Neutrophil (primary cell): ENCODE measurements at regions not wholly inside any gene's neighbourhood (a gene's known extent, or its start where the extent isn't known, plus 50 kb on each side); places are given as distances from the start of the nearest gene placed in this dataset.

Experiments used
- H3K27ac ChIP-seq: fragments of 200-600 bp; sonication (generic); 2 replicates; pipeline ENCODE4 v1.5.1; 2016; ENCODE audit warnings: mild to moderate bottlenecking, moderate library complexity
- H3K27me3 ChIP-seq: fragments of 200-600 bp; sonication (generic); 2 replicates; pipeline ENCODE4 v1.6.0; 2016; ENCODE audit warnings: mild to moderate bottlenecking
- H3K36me3 ChIP-seq: fragments of 200-600 bp; sonication (generic); 2 replicates; pipeline ENCODE4 v1.5.1; 2017
- H3K4me1 ChIP-seq, 2 experiments: fragments of 200-600 bp in 1 of 2; sonication (generic) in 1 of 2; 1 replicate in 1 of 2; 2 replicates in 1 of 2; pipeline versions ENCODE4 v1.5.1 to v1.6.1; 2013 to 2016; ENCODE audit warnings: low read depth in 1 of 2, low read length in 1 of 2, mild to moderate bottlenecking in 1 of 2, moderate library complexity in 1 of 2; ENCODE audit not compliant: control insufficient read depth in 1 of 2, insufficient read depth in 1 of 2
- H3K4me3 ChIP-seq, 2 experiments: fragments of 200-600 bp in 1 of 2; sonication (generic) in 1 of 2; 1 replicate in 1 of 2; 2 replicates in 1 of 2; pipeline ENCODE4 v1.5.1; 2013 to 2016; ENCODE audit warnings: low read depth in 1 of 2, low read length in 1 of 2, mild to moderate bottlenecking in 1 of 2, moderate library complexity in 1 of 2
- H3K9me3 ChIP-seq: fragments of 200-600 bp; sonication (generic); 2 replicates; pipeline ENCODE4 v1.5.1; 2016
- CTCF ChIP-seq: fragments of 200-600 bp; sonication (generic); IDR thresholded peaks from 2 replicates; pipeline ENCODE4 v1.5.1; 2016; ENCODE audit warnings: antibody characterized with exemption

GRCh38 chr1:204763773-204764427 is 78.4 kb upstream of the LRRN2 start:
- H3K4me3 ChIP-seq = no peak overlapping the region
- peaks cover 81% of the 10 kb centered on the region for H3K27me3 ChIP-seq
- no peak for TF ChIP-seq CTCF
- H3K4me1 ChIP-seq = no peaks in the 10 kb centered on the region
- H3K9me3 ChIP-seq = no peaks in the 10 kb centered on the region
- no peaks in the 10 kb centered on the region for H3K36me3 ChIP-seq
- H3K27ac ChIP-seq = no peak overlapping the region

DNA sequence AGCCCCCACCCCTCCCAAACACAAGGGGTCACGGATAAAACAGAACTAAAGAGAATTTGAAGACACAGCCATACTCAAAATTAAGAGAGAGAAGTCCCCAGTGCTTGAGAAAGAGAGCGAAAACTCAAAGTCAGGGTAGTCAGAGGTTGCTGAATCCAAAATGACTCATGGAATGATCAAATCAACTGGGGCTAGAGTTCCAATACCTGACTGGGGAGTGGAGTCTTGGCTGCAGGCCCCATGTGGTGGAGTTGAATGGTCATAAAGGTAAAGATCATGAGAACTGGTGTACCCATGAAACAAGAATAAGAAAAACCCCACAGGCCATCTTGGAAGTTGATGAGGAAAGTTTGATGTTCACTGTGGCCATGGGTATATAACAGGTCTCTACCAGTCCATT is 84.5 kb upstream of the LRRN2 start:
- H3K27me3 ChIP-seq = peaks cover 82% of the 10 kb centered on the region
- TF ChIP-seq CTCF = no peak

DNA sequence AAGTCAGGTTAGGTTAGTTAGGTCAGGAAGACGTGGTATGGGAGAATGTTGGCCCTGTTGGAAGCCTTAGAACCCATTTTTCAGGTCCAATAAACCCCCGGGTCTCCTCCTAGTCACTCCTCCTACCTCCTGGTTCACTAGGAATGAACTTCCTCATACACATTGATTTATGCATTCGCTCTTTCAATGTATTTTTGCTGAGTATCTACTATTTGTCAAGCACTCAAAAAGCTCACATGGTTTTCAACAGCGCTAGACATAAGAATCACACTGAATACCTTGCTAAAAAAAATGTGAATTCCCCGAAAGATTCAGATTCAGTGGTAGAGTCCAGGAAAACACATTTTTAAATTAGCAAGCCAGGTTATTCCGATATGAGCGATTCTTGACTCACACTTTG is 85.8 kb upstream of the LRRN2 start:
- H3K9me3 ChIP-seq = no peaks in the 10 kb centered on the region
- TF ChIP-seq CTCF = no peak
- no peaks in the 10 kb centered on the region for H3K4me1 ChIP-seq
- H3K36me3 ChIP-seq = no peaks in the 10 kb centered on the region
- no peak overlapping the region for H3K27ac ChIP-seq
- H3K27me3 ChIP-seq = peaks cover 81% of the 10 kb centered on the region
- no peak overlapping the region for H3K4me3 ChIP-seq

More for the DNA sequence above, 84.5 kb upstream of the LRRN2 start:
- Histone ChIP-seq H3K4me1 (no peaks in the 10 kb centered on the region), H3K9me3 (no peaks in the 10 kb centered on the region), H3K36me3 (no peaks in the 10 kb centered on the region), H3K27ac (no peak overlapping the region), H3K4me3 (no peak overlapping the region)

GRCh38 chr1:204773246-204773645 is 87.7 kb upstream of the LRRN2 start:
- Histone ChIP-seq H3K4me3 (no peak overlapping the region), H3K9me3 (no peaks in the 10 kb centered on the region), H3K4me1 (no peaks in the 10 kb centered on the region), H3K27me3 (peaks cover 68% of the 10 kb centered on the region), H3K36me3 (no peaks in the 10 kb centered on the region), H3K27ac (no peak overlapping the region)
- TF ChIP-seq CTCF = no peak

GRCh38 chr1:204775546-204775945 is 90.0 kb upstream of the LRRN2 start:
- Histone ChIP-seq H3K9me3 (no peaks in the 10 kb centered on the region), H3K27me3 (peaks cover 65% of the 10 kb centered on the region), H3K36me3 (no peaks in the 10 kb centered on the region), H3K27ac (no peak overlapping the region), H3K4me1 (no peaks in the 10 kb centered on the region), H3K4me3 (no peak overlapping the region)
- no peak for TF ChIP-seq CTCF
